Urinary bladder (tissue), 3 donors: ENCODE measurements at regions not wholly inside any gene's neighbourhood (a gene's known extent, or its start where the extent isn't known, plus 50 kb on each side); places are given as distances from the start of the nearest gene placed in this dataset.
"Not testable (repeated sequence)": the region's sequence is repeated elsewhere in the genome, so short reads cannot be mapped to it uniquely, and the experiment has no call there.

ENCODE experiments used
- DNase-seq: peaks from one replicate; pipeline ENCODE4 v3.0.0-alpha.2; 2015; ENCODE audit errors: extremely low spot score
- H3K27ac ChIP-seq: one replicate; pipeline ENCODE4 v1.5.1; 2013; ENCODE audit warnings: low read depth, mild to moderate bottlenecking, moderate library complexity
- H3K36me3 ChIP-seq: one replicate; pipeline ENCODE4 v1.6.1; 2013; ENCODE audit warnings: mild to moderate bottlenecking, moderate library complexity; ENCODE audit not compliant: insufficient read depth
- H3K4me1 ChIP-seq: one replicate; pipeline ENCODE4 v1.6.1; 2013; ENCODE audit warnings: mild to moderate bottlenecking, moderate library complexity; ENCODE audit not compliant: insufficient read depth
- H3K4me3 ChIP-seq: one replicate; pipeline ENCODE4 v1.5.1; 2013; ENCODE audit warnings: low read depth, low read length
- WGBS: extraction: QIAGEN DNeasy Blood & Tissue Kit; methylation state at CpG from one replicate; pipeline ENCODE4 v1.1.7; 2013; 5-methylcytosine and 5-hydroxymethylcytosine counted together
- donor health status: healthy with polysubstance abuse.
- donor health status: healthy.

DNA sequence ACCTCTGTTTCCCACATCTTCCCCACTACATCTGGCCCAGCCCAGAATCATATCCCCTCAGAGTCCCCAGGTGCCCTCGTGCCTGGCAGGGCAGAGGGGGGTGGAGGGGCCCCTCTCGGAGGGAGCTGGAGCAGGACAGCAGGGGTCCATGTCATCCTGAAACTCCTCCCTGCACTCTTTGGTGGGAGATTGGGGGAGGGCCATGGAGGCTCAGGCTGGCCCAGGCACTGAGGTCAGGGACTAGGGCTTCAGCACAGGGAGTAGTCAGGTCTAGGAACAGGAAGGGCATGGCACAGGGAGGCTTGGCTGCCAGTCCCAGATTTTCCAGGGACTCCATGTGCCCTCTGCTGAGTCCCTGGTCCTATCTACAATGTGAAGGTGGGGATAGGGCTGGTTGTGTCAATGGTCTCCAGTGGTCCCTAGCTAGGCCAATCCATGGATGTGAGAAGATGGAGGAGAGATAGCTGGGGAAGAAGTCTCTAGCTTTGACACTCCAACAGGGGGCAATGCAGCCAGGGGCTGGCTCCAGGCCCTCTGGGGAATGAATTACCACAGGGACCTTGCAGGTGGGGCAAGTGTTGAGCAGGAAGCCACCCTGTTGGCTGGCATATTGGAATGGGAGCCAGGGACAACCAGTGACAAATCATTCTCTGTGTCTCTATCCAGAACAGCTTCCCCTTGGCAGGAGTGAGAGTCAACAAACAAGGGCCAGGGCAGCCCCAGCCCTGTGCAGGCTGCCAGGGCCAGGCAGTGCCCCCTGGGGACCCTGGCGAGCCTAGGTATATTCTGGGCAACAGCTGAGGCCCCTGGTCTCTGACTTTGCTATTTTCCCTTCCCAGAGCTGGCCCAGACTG is 154.4 kb downstream of the EFNB1 start:
- H3K4me1 ChIP-seq: no peaks in the 10 kb centered on the region
- no peak for DNase-seq
- no peaks in the 10 kb centered on the region for H3K36me3 ChIP-seq
- 95% methylated on average over 3 of the region's 3 CpGs for WGBS
- H3K27ac ChIP-seq: no peak overlapping the region
- H3K4me3 ChIP-seq: no peak overlapping the region

DNA sequence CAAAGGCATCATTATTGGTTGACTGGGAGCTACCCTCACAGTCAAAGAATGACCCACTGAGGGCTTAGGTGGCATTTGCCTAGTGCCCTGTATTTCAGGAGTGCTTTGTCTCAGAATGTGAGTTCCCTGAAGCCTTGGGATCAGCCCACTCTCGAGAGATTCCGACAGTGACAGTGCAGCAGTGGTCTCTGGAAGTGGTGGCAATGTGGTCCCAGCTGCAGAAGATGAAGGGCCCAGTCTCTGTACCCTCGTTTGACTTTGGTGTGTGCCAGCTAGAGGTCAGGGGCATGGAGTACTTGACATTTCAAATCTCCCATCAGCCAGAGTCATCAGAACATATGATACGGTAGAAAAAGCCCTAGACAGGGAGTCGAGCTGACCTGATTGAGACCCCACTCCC is 153.7 kb downstream of the EFNB1 start:
- Histone ChIP-seq H3K36me3 (no peaks in the 10 kb centered on the region), H3K4me1 (no peaks in the 10 kb centered on the region), H3K4me3 (no peak overlapping the region), H3K27ac (no peak overlapping the region)
- no peak for DNase-seq
- 94% methylated on average over 5 of the region's 5 CpGs for WGBS

- H3K27ac ChIP-seq: no peak overlapping the region
- no peaks in the 10 kb centered on the region for H3K36me3 ChIP-seq
- no peak overlapping the region for H3K4me3 ChIP-seq
- 96% methylated on average over 9 of the region's 9 CpGs for WGBS
- no peak for DNase-seq
- H3K4me1 ChIP-seq: no peaks in the 10 kb centered on the region
Measured at GRCh38 chrX:68980906-68981616, 152.2 kb downstream of the EFNB1 start.

- no peak overlapping the region for H3K27ac ChIP-seq
- WGBS: 56% methylated on average over 1 of the region's 1 CpG
- no peaks in the 10 kb centered on the region for H3K36me3 ChIP-seq
- no peaks in the 10 kb centered on the region for H3K4me1 ChIP-seq
- DNase-seq: no peak
- no peak overlapping the region for H3K4me3 ChIP-seq
Measured at GRCh38 chrX:68978655-68979054, 149.8 kb downstream of the EFNB1 start.

DNA sequence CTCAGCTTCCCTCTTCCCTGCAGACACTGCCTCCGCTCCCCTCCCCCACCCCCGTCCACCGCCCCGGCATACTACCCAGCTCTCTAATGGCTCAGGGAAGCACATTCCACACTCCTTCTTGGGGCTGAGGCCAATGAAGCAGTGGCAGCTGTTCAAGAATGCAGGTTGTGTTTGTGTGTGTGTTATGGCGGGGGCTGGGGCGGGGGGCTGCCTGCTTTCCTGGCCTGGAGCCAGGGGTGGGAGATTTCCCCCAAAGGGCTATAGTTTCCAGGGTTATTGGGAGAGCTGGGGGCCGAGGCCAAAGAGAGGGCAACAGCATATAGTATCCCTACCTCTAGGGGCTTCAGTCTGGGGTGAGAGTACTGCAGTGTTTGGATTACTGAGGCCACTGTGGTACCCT is 149.4 kb downstream of the EFNB1 start:
- H3K4me1 ChIP-seq: no peaks in the 10 kb centered on the region
- H3K36me3 ChIP-seq: no peaks in the 10 kb centered on the region
- 32% methylated on average over 7 of the region's 7 CpGs for WGBS
- H3K27ac ChIP-seq: no peak overlapping the region
- peak; percentile 33 for DNase-seq
- no peak overlapping the region for H3K4me3 ChIP-seq

GRCh38 chrX:68953331-68953730 is 124.5 kb downstream of the EFNB1 start:
- Histone ChIP-seq H3K4me1 (no peaks in the 10 kb centered on the region), H3K27ac (no peak overlapping the region), H3K36me3 (no peaks in the 10 kb centered on the region), H3K4me3 (no peak overlapping the region)
- DNase-seq: no peak
- WGBS: 93% methylated on average over 6 of the region's 6 CpGs

- H3K27ac ChIP-seq, H3K4me3 ChIP-seq, H3K4me1 ChIP-seq, DNase-seq, H3K36me3 ChIP-seq: not testable (repeated sequence)
- WGBS: 92% methylated on average over 32 of the region's 32 CpGs
Measured at GRCh38 chrX:68951942-68952619, 123.3 kb downstream of the EFNB1 start.

DNA sequence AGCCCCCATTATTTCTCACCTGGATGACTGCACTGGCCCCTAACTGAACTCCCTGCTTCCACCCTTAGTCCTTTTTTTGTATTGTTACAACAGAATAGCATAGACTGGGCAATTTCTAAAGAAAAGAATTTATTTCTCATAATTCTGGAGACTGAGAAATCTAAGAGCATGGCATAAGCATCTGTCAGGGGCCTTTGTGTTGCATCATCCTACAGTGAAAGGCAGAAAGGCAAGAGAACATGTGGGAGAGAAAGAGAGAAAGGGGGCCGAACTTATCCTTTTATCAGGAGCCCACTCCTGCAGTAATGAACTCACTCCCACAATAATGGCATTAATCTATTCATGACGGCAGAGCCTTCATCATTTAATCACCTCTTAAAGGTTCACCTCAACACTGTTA is 122.1 kb downstream of the EFNB1 start:
- H3K4me1 ChIP-seq: no peaks in the 10 kb centered on the region
- 43% methylated on average over 2 of the region's 2 CpGs for WGBS

DNA sequence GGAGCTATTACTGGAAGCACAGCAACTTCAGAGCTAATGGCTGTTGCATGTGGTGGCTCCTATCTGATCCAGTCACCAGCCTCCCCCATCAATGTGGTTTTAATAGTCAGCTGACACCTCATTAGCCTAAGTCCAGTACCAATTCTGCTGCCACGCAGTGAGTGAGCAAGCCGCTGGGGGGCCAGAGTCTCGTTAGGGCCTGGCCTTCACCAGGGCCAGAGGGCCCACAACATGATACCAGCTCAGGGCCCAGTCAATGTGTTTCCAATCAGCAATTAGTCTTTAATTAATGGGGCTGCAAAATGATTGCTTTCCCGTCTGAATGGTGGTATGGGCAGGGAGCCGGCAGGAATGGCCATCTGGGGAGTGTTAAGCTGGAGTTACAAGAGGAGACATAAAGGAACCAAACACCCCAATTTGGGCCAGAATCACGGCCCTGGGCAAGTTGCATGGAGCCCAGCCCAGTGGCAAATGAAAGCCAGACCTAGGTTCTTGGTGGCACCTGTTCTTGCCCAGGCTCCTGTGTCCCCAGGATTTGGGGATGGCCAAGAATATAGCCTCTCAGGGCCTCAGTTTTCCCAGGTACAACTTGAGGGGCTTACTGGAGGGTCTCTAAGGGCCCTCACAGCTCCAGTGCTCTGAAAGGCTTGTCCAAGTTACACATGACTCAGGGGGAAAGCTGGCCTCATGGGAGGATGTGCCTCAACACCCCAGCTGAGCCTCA is 119.2 kb downstream of the EFNB1 start:
- no peak for DNase-seq
- Histone ChIP-seq H3K27ac (no peak overlapping the region), H3K4me1 (no peaks in the 10 kb centered on the region), H3K36me3 (no peaks in the 10 kb centered on the region), H3K4me3 (no peak overlapping the region)
- 96% methylated on average over 6 of the region's 6 CpGs for WGBS

More for the DNA sequence above, 122.1 kb downstream of the EFNB1 start:
- DNase-seq: no peak
- Histone ChIP-seq H3K4me3 (no peak overlapping the region), H3K36me3 (no peaks in the 10 kb centered on the region), H3K27ac (no peak overlapping the region)

DNA sequence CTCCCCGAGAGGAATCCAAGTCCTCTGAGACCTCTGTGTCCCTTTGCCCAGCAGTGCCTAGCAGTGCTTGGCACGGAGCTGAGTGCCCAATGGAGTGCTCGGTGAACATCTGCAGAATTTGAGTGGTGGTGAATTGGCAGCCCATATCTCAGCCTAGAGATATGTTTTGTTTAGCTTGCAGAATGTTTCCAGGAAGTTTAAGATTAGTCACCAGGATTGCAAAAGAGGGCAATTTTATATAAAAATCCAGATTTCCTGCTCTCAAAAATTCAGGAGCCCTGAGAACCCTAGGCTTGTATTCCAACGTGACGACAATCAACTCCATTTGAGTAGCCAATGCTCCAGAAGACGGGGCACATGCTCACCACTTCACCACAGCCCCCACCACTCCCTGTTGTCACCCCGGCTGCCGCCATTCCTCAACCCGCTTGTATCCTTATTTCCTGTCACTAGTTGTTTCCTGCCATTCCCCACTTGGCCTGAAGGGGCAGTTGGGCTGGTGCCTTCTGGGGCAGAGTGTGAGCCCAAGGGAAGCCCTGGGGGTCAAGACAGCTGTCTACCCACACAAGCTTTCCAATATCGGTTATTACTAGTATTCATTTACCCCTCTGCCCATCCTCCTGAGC is 116.9 kb downstream of the EFNB1 start:
- DNase-seq: no peak
- Histone ChIP-seq H3K27ac (no peak overlapping the region), H3K4me3 (no peak overlapping the region), H3K4me1 (no peaks in the 10 kb centered on the region), H3K36me3 (no peaks in the 10 kb centered on the region)
- 82% methylated on average over 10 of the region's 10 CpGs for WGBS

DNA sequence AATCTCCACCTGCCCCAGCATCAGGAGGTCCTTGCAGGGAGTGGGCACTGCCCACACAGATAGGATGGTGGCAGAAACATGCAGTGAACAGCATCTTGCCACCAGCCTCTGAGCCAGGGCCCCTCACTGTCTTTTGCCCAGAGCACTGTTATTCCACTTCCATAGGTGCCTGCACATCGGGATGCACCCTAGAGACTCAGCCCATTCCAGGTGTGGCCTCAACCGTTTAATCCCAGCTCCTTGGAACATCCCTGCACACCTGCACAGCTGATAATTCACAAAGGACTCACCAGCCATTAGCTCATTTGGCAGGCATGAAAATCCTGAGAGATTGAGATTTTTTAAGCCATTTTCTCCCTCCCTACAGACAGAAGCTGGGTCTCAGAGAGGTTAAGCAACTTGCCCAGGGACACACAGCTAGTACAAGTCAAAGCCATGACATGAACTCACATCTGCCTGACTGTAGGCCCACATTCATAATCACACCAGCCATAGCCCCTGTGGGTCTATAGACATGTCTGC is 116.3 kb downstream of the EFNB1 start:
- no peak overlapping the region for H3K27ac ChIP-seq
- DNase-seq: no peak
- no peaks in the 10 kb centered on the region for H3K4me1 ChIP-seq
- whole genome bisulfite sequencing: 83% methylated on average over 2 of the region's 2 CpGs
- H3K36me3 ChIP-seq: no peaks in the 10 kb centered on the region
- H3K4me3 ChIP-seq: no peak overlapping the region

GRCh38 chrX:68944211-68944610 is 115.4 kb downstream of the EFNB1 start:
- WGBS: 95% methylated on average over 2 of the region's 2 CpGs
- Histone ChIP-seq H3K4me1 (no peaks in the 10 kb centered on the region), H3K4me3 (no peak overlapping the region), H3K36me3 (no peaks in the 10 kb centered on the region), H3K27ac (no peak overlapping the region)
- DNase-seq: no peak

DNA sequence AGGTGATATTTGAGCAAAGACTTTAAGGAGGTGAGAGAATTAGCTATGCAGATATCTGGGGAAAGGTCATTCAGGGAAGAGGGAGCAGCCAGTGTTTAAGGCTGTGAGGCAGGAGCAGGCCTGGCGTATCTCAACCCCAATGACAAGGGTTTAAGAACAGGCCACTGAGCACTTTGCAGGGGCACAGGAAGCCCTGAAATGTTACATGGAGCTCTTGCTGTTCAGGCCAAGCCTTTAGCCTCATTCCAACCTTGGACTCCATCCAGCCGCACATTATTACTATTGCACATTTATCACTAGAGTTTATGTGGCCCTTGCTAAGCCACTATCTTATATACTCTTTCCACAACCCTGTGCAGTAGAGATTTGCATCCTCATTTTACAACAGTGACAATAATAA is 114.0 kb downstream of the EFNB1 start:
- whole genome bisulfite sequencing: 71% methylated on average over 2 of the region's 2 CpGs
- H3K27ac ChIP-seq: no peak overlapping the region
- no peak for DNase-seq

More for the DNA sequence above, 114.0 kb downstream of the EFNB1 start:
- Histone ChIP-seq H3K4me1 (no peaks in the 10 kb centered on the region), H3K4me3 (no peak overlapping the region), H3K36me3 (no peaks in the 10 kb centered on the region)
